Lung (tissue), 11 donors: ENCODE measurements at regions not wholly inside any gene's neighbourhood (a gene's known extent, or its start where the extent isn't known, plus 50 kb on each side); places are given as distances from the start of the nearest gene placed in this dataset.

Source experiments
- ATAC-seq: fragments of 200-7000 bp; cut with Tn5 transposase; one replicate; pipeline ENCODE4 v1.9.1; 2020; ENCODE audit warnings: moderate number of reproducible peaks; ENCODE audit not compliant: insufficient read depth, low FRiP score
- DNase-seq, 3 donors: peaks; one replicate each; pipeline ENCODE4 v3.0.0-alpha.2; 2013 to 2017
- H3K27ac ChIP-seq, 2 donors: one replicate each; pipeline ENCODE4 v1.5.1; 2013; ENCODE audit warnings: mild to moderate bottlenecking in 2 of 2, moderate library complexity in 2 of 2, control low read depth in 1 of 2, inconsistent platforms in 1 of 2, low read depth in 1 of 2, low read length in 1 of 2
- H3K27me3 ChIP-seq, 3 donors: one replicate each; pipeline ENCODE4 v1.5.1; 2013; ENCODE audit warnings: low read length in 2 of 3; ENCODE audit not compliant: control insufficient read depth in 3 of 3, insufficient read depth in 3 of 3
- H3K36me3 ChIP-seq, 4 donors: one replicate each; pipeline ENCODE4 v1.5.1; 2013; ENCODE audit warnings: low read length in 4 of 4, mild to moderate bottlenecking in 1 of 4, moderate library complexity in 1 of 4; ENCODE audit not compliant: control insufficient read depth in 4 of 4, insufficient read depth in 4 of 4
- H3K4me1 ChIP-seq, 5 donors: one replicate each; pipeline ENCODE4 v1.5.1; 2013; ENCODE audit warnings: low read length in 5 of 5, mild to moderate bottlenecking in 2 of 5, moderate library complexity in 1 of 5; ENCODE audit not compliant: control insufficient read depth in 5 of 5, insufficient read depth in 5 of 5
- H3K4me3 ChIP-seq: one replicate; pipeline ENCODE4 v1.5.1; 2013; ENCODE audit warnings: mild to moderate bottlenecking, control low read depth, moderate library complexity
- H3K9ac ChIP-seq, 2 donors: one replicate each; pipeline ENCODE4 v1.5.1; 2013; ENCODE audit warnings: low read length in 2 of 2, control low read depth in 1 of 2; ENCODE audit not compliant: insufficient read depth in 1 of 2
- H3K9me3 ChIP-seq, 4 donors: one replicate each; pipeline ENCODE4 v1.5.1; 2013; ENCODE audit warnings: low read length in 3 of 4, mild to moderate bottlenecking in 1 of 4, moderate library complexity in 1 of 4; ENCODE audit not compliant: control insufficient read depth in 4 of 4, insufficient read depth in 3 of 4
- WGBS, 2 donors: extraction: QIAGEN DNeasy Blood & Tissue Kit; methylation state at CpG; one replicate each; pipeline ENCODE4 v1.1.7; 2013; 5-methylcytosine and 5-hydroxymethylcytosine counted together
- TF ChIP-seq, protein P1 (sequence below): IDR thresholded peaks from 2 replicates; pipeline ENCODE4 v1.5.1; 2012; ENCODE audit warnings: mild to moderate bottlenecking; ENCODE audit errors: control extremely low read depth, extremely low read depth
- donor health status: control.
- donor health status: control.
- donor health status: Bipolar disorder and iron deficiency.
- donor health status: healthy.
- donor health status: DM: yes; HTN: yes; CAD: no.

DNA sequence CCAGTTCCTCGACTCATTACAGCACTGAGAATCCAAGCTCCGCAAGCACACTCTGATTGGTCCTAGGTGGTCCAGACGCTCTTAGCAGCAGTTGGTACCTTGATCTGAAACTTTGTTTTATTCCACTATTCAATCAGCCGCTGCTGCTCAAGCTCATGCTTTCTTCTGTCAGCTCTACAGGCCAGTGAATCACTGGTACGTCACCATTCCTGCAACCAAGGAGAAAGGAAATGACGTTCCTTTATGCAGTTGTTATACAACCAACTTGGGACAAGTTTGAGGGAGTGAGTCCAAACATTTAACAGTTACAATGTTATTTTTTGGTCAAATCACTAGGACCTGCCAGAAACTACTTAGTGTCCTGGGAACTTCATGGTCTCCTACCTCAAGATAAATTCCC lies 398.8 kb upstream of the TMEFF2 start:
- TF ChIP-seq, protein P1, sequence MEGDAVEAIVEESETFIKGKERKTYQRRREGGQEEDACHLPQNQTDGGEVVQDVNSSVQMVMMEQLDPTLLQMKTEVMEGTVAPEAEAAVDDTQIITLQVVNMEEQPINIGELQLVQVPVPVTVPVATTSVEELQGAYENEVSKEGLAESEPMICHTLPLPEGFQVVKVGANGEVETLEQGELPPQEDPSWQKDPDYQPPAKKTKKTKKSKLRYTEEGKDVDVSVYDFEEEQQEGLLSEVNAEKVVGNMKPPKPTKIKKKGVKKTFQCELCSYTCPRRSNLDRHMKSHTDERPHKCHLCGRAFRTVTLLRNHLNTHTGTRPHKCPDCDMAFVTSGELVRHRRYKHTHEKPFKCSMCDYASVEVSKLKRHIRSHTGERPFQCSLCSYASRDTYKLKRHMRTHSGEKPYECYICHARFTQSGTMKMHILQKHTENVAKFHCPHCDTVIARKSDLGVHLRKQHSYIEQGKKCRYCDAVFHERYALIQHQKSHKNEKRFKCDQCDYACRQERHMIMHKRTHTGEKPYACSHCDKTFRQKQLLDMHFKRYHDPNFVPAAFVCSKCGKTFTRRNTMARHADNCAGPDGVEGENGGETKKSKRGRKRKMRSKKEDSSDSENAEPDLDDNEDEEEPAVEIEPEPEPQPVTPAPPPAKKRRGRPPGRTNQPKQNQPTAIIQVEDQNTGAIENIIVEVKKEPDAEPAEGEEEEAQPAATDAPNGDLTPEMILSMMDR, result no peak

DNA sequence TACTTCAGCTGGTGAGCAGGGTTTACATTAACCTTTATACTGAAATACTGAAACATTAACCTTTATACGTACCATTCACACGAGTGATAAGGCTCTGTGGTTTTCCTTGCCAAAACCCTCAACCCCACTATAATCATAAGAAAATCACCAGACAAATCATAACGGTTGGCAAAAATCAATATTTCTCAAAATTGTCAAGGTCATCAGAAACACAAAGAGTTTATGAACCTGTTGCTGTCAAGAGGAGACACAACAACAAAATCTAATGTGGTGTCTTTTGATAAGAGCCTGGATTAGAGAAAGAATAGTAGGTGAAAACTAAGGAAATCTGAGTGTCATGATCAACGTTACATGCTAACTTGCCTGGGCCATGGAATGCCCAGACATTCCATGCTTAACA lies 396.9 kb upstream of the TMEFF2 start:
- TF ChIP-seq, protein P1, result no peak
- 63 to 79% methylated on average over 4 of the region's 4 CpGs for WGBS, 2 donors
- H3K36me3 ChIP-seq, result no peaks in the 10 kb centered on the region
- no peaks in the 10 kb centered on the region for H3K4me1 ChIP-seq
- no peak overlapping the region for H3K27ac ChIP-seq
- H3K27me3 ChIP-seq, result no peaks in the 10 kb centered on the region
- DNase-seq, result no peak
- H3K9me3 ChIP-seq, result no peaks in the 10 kb centered on the region
- no peak overlapping the region for H3K4me3 ChIP-seq
- no peak overlapping the region for H3K9ac ChIP-seq
- ATAC-seq, result no peak

More for the DNA sequence above, 398.8 kb upstream of the TMEFF2 start:
- Histone ChIP-seq H3K9me3 (no peaks in the 10 kb centered on the region), H3K9ac (no peak overlapping the region), H3K4me1 (no peaks in the 10 kb centered on the region), H3K36me3 (no peaks in the 10 kb centered on the region), H3K27ac (no peak overlapping the region), H3K27me3 (no peaks in the 10 kb centered on the region), H3K4me3 (no peak overlapping the region)
- 82 to 88% methylated on average over 6 of the region's 6 CpGs for whole genome bisulfite sequencing, 2 donors
- DNase-seq (no peak), ATAC-seq (no peak)

DNA sequence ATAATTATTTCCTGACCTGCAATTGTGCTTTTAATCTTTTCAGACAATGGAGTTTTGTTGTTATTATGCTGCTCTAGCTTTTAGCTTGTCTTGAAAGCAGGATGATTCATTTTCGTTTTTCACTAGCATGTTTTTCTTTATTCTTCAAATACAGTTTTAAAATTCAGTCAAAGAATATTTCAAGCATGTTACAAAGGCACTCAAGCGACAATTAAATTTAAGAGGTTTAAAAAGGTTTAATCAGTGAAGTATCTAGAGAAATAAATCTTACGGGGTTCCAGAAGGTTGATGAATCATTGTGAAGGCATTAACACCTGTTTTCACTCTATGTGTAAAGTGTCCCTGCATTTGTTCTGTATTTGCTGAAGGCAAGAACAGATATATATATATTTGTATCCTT lies 390.7 kb upstream of the TMEFF2 start:
- no peak overlapping the region for H3K27ac ChIP-seq
- H3K4me3 ChIP-seq, result no peak overlapping the region
- H3K9me3 ChIP-seq, result no peaks in the 10 kb centered on the region
- 53 to 74% methylated on average over 3 of the region's 3 CpGs for WGBS, 2 donors
- H3K9ac ChIP-seq, result no peak overlapping the region
- no peak for ATAC-seq
- H3K36me3 ChIP-seq, result no peaks in the 10 kb centered on the region
- TF ChIP-seq, protein P1, result no peak
- no peaks in the 10 kb centered on the region for H3K27me3 ChIP-seq
- no peaks in the 10 kb centered on the region for H3K4me1 ChIP-seq
- DNase-seq, result no peak

DNA sequence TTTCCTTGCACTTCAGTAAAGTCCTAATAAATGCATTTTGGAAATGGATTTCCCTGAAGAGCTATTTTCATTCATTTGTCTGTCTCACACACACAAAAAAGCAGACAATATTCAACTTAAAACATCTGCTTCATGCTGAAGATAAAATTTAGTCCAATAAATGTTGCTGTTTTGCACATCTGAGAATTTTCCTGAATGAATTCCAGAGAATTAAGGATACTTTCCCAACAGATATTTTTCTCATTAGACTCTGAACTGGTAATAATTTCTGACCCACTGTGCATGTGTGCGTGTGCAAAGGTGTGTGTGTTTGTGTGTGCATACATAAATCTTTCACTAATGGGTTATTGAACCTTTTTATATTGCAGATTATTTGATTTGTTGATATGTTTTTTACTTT lies 390.2 kb upstream of the TMEFF2 start:
- 83 to 91% methylated on average over 1 of the region's 1 CpG for WGBS, 2 donors
- H3K27me3 ChIP-seq, result no peaks in the 10 kb centered on the region
- no peaks in the 10 kb centered on the region for H3K36me3 ChIP-seq
- DNase-seq (no peak), ATAC-seq (no peak)
- H3K9ac ChIP-seq, result no peak overlapping the region
- H3K4me1 ChIP-seq, result no peaks in the 10 kb centered on the region
- H3K4me3 ChIP-seq, result no peak overlapping the region
- H3K27ac ChIP-seq, result no peak overlapping the region
- TF ChIP-seq, protein P1, result no peak
- no peaks in the 10 kb centered on the region for H3K9me3 ChIP-seq
